Upper lobe of left lung (tissue), 6 donors: ENCODE measurements at regions not wholly inside any gene's neighbourhood (a gene's known extent, or its start where the extent isn't known, plus 50 kb on each side); places are given as distances from the start of the nearest gene placed in this dataset.

Source experiments
- ATAC-seq, 2 donors: fragments of 200-7000 bp; cut with Tn5 transposase; one replicate each; pipeline ENCODE4 v1.9.1; 2022; ENCODE audit warnings: mild to moderate bottlenecking in 2 of 2, moderate library complexity in 2 of 2; ENCODE audit not compliant: low FRiP score in 2 of 2
- DNase-seq, 2 donors: peaks; one replicate each; pipeline ENCODE4 v3.0.0-alpha.2; 2019 to 2020
- H3K27ac ChIP-seq, 4 donors: fragments of 200-600 bp; sonication (generic); one replicate each; pipeline ENCODE4 v1.5.1; 2016 to 2019
- H3K27me3 ChIP-seq, 4 donors: fragments of 200-600 bp; sonication (generic); one replicate each; pipeline ENCODE4 v1.5.1; 2017 to 2019
- H3K36me3 ChIP-seq, 4 donors: fragments of 200-600 bp; sonication (generic); one replicate each; pipeline ENCODE4 v1.5.1; 2016 to 2019
- H3K4me1 ChIP-seq, 4 donors: fragments of 200-600 bp; sonication (generic); one replicate each; pipeline ENCODE4 v1.5.1; 2018 to 2019
- H3K4me3 ChIP-seq, 4 donors: fragments of 200-600 bp; sonication (generic); one replicate each; pipeline ENCODE4 v1.5.1; 2017 to 2019; ENCODE audit warnings: mild to moderate bottlenecking in 2 of 4, moderate library complexity in 1 of 4
- H3K9me3 ChIP-seq, 4 donors: fragments of 200-600 bp; sonication (generic); one replicate each; pipeline ENCODE4 v1.5.1; 2018 to 2019
- EP300 ChIP-seq, 4 donors: sonication (generic); formaldehyde crosslinking; IDR thresholded peaks; one replicate each; pipeline ENCODE4 v1.5.1; 2017; ENCODE audit warnings: antibody characterized with exemption in 4 of 4, control low read depth in 2 of 4
- POLR2A ChIP-seq, 4 donors: fragments of 450-650 bp; IDR thresholded peaks; one replicate each; pipeline ENCODE4 v1.5.1; 2016 to 2017; ENCODE audit warnings: antibody characterized with exemption in 4 of 4, mild to moderate bottlenecking in 2 of 4
- POLR2AphosphoS5 ChIP-seq, 2 donors: sonication (generic); formaldehyde crosslinking; IDR thresholded peaks; one replicate each; pipeline ENCODE4 v1.5.1; 2017; ENCODE audit warnings: antibody characterized with exemption in 2 of 2
- WGBS, 2 donors: methylation state at CpG; one replicate each; pipeline ENCODE4 v1.1.5; 2017 to 2018; 5-methylcytosine and 5-hydroxymethylcytosine counted together
- TF ChIP-seq, protein P1 (sequence below), 6 experiments: fragments of 450-650 bp in 4 of 6; fragments of 200-600 bp in 2 of 6; sonication (generic) in 2 of 6; IDR thresholded peaks; one replicate each; pipeline ENCODE4 v1.5.1; 2016 to 2019; ENCODE audit warnings: antibody characterized with exemption in 6 of 6
- donor health status: DM: no; HTN: no; CAD: no; lungs with moderate emphysema.
- donor health status: DM: no; HTN: yes; CAD: no; lungs with severe emphysema.

DNA sequence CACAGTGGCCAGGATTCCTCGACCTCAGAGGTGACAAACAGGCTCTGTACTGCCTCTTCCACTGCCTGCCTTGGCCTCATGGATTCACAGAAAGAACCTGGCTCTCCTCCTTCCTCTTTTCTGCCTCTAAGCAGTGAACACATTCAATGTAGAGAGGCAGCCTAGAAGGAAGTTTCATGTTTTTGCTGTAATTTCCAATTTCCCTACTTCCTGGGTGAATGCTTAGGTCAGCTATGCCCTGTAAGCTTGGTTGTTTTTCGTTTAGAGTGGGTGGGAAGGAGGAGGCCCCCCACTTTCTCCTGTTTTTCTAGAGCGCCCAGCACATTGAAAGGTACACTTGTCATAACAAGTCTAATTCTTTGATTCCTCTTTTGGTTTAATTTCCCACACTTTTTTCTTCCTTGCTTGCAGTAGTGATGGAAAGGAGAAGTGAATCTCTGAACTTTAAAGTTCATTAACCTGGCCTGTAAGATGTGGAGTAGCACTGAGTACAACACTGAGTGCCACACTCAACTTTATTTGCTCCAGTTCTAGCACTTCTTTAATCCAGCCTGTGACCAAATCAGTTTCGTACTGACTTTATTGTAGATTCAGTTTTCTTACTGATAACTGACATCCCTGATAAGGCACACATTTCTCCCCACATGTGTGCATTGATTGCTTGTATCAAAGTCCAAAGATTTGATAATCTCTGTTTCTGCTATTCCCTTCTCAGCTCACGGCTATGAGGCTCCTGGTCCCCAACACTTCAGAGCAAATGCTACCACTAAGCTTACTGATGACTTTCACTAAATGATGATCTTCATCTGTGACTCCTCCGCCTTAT lies 100.0 kb upstream of the MAN1A1 start:
- 67 to 77% methylated on average over 6 of the region's 6 CpGs for WGBS, 2 donors
- Histone ChIP-seq H3K27ac (peak overlapping the region in 3 of 4 donors; percentile 10 to 42 (median 36)), H3K4me3 (no peak overlapping the region), H3K27me3 (no peaks in the 10 kb centered on the region), H3K9me3 (no peaks in the 10 kb centered on the region), H3K36me3 (no peaks in the 10 kb centered on the region), H3K4me1 (peaks cover 12 to 28% (median 17%) of the 10 kb centered on the region in 4 donors)
- TF ChIP-seq, protein P1, sequence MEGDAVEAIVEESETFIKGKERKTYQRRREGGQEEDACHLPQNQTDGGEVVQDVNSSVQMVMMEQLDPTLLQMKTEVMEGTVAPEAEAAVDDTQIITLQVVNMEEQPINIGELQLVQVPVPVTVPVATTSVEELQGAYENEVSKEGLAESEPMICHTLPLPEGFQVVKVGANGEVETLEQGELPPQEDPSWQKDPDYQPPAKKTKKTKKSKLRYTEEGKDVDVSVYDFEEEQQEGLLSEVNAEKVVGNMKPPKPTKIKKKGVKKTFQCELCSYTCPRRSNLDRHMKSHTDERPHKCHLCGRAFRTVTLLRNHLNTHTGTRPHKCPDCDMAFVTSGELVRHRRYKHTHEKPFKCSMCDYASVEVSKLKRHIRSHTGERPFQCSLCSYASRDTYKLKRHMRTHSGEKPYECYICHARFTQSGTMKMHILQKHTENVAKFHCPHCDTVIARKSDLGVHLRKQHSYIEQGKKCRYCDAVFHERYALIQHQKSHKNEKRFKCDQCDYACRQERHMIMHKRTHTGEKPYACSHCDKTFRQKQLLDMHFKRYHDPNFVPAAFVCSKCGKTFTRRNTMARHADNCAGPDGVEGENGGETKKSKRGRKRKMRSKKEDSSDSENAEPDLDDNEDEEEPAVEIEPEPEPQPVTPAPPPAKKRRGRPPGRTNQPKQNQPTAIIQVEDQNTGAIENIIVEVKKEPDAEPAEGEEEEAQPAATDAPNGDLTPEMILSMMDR (IDR thresholded peaks at IDR 0.05), result no peak
- no peak for TF ChIP-seq POLR2A (IDR thresholded peaks at IDR 0.05)
- TF ChIP-seq POLR2AphosphoS5 (IDR thresholded peaks at IDR 0.05), result no peak
- no peak for TF ChIP-seq EP300 (IDR thresholded peaks at IDR 0.05)
- ATAC-seq, result peak in 1 of 2 donors; percentile 34
- no peak for DNase-seq

DNA sequence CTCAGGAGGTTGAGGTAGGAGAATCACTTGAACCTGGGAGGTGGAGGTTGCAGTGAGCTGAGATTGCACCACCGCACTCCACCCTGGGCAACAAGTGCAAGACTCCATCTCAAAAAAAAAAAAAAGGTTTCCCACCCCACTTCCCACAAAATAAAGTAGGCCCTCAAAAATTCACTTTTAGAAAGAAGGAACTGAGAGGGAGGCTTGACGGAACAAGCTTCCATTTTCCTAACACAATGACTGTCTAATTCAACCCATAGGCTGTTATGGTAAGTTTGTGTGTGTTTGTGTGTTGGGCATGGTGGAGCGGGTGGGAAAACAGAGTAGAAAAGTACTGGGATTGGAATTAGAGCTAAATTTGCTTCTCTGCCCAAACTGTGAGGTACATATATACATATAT lies 98.4 kb upstream of the MAN1A1 start:
- no peak for ATAC-seq
- no peak for TF ChIP-seq POLR2A (IDR thresholded peaks at IDR 0.05)
- no peak for TF ChIP-seq POLR2AphosphoS5 (IDR thresholded peaks at IDR 0.05)
- TF ChIP-seq EP300 (IDR thresholded peaks at IDR 0.05), result no peak
- TF ChIP-seq, protein P1 (IDR thresholded peaks at IDR 0.05), result no peak
- Histone ChIP-seq H3K36me3 (no peaks in the 10 kb centered on the region), H3K27me3 (no peaks in the 10 kb centered on the region), H3K9me3 (no peaks in the 10 kb centered on the region), H3K27ac (no peak overlapping the region), H3K4me1 (peaks cover 12 to 24% (median 17%) of the 10 kb centered on the region in 4 donors), H3K4me3 (no peak overlapping the region)
- WGBS, 2 donors, result 88 to 90% methylated on average over 3 of the region's 3 CpGs
- no peak for DNase-seq

DNA sequence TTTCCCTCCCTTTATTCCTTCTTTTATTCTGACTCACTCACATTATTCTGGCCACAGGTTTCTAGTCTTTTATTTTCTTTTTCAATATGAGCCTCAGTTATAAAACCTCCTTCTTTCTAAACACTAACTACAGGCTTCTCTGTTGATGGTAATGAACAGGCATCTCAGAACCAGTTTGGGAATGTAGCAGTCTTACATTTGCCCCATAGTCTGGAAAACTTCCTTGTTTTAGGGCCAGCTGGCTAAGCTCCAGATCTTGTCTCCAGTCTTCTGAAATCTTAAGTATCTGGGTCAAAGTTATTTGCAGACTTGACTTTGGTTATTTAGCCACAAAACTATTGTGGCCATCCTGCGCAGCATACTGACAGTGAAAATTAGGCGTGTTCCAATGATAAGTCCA lies 97.0 kb upstream of the MAN1A1 start:
- H3K36me3 ChIP-seq, result no peaks in the 10 kb centered on the region
- no peaks in the 10 kb centered on the region for H3K27me3 ChIP-seq
- H3K4me1 ChIP-seq, result peaks cover 12 to 24% (median 17%) of the 10 kb centered on the region in 4 donors
- peak overlapping the region in 3 of 4 donors; percentile 27 to 50 (median 49) for H3K27ac ChIP-seq
- no peaks in the 10 kb centered on the region for H3K9me3 ChIP-seq
- no peak overlapping the region for H3K4me3 ChIP-seq
- 35 to 47% methylated on average over 2 of the region's 2 CpGs for WGBS, 2 donors
- ATAC-seq (peak; percentile 58 to 64), DNase-seq (peak in 1 of 2 donors; percentile 71)
- TF ChIP-seq EP300 (IDR thresholded peaks at IDR 0.05), result no peak

DNA sequence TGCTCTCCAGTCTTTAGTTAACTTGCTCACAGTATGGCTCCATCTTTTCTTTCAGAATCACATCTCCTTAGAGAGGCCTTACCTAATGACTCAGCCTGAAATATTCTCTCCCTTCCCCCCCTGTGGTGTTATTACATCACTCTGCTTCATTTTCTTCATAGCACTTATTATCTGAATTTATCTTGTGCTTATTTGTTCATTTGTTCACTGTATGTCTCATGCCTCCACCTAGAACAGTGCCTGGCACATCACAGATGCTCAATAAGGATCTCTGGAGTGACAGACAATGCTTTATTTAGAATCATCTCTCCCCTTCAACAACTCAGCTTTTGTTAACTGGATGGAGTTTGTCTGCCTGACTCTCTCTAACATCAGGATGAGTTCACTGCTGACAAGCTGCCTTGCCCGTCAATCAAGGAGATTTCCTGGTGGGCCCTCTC lies 96.6 kb upstream of the MAN1A1 start:
- H3K4me3 ChIP-seq, result no peak overlapping the region
- H3K27me3 ChIP-seq, result no peaks in the 10 kb centered on the region
- ATAC-seq, result peak; percentile 31 to 43
- 94 to 100% methylated on average over 1 of the region's 1 CpG for WGBS, 2 donors
- peaks cover 12 to 24% (median 17%) of the 10 kb centered on the region in 4 donors for H3K4me1 ChIP-seq
- H3K36me3 ChIP-seq, result no peaks in the 10 kb centered on the region
- no peaks in the 10 kb centered on the region for H3K9me3 ChIP-seq
- H3K27ac ChIP-seq, result peak overlapping the region in 3 of 4 donors; percentile 27 to 50 (median 49)
- TF ChIP-seq, protein P1 (IDR thresholded peaks at IDR 0.05), result no peak
- TF ChIP-seq EP300 (IDR thresholded peaks at IDR 0.05) (no peak), POLR2AphosphoS5 (IDR thresholded peaks at IDR 0.05) (no peak), POLR2A (IDR thresholded peaks at IDR 0.05) (no peak)
- DNase-seq, result no peak

DNA sequence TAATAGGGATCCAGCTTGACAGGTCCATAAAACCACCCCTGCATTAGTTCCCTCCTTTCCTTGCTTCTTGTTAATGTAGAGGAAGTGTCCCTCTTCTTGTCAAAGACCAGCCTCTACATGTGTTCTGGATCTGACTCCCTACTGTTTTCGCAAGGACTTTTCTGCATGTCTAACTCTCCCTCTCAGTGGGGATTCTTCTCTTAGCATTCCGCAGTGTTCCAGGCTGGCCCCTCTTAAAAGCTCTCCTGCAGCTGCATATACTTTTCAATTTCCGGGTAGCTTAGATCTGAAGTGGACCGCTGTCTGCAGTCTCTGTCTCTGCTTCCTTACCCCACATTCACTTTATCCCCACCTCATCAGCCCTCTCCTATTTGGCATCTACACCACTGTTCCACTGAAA lies 96.1 kb upstream of the MAN1A1 start:
- no peaks in the 10 kb centered on the region for H3K36me3 ChIP-seq
- peak overlapping the region in 2 of 4 donors; percentile 27 to 50 for H3K27ac ChIP-seq
- 81 to 95% methylated on average over 4 of the region's 4 CpGs for WGBS, 2 donors
- no peaks in the 10 kb centered on the region for H3K27me3 ChIP-seq
- DNase-seq (no peak), ATAC-seq (no peak)
- no peaks in the 10 kb centered on the region for H3K9me3 ChIP-seq
- H3K4me3 ChIP-seq, result no peak overlapping the region
- TF ChIP-seq POLR2AphosphoS5 (IDR thresholded peaks at IDR 0.05), result no peak
- TF ChIP-seq, protein P1 (IDR thresholded peaks at IDR 0.05), result no peak
- no peak for TF ChIP-seq EP300 (IDR thresholded peaks at IDR 0.05)
- no peak for TF ChIP-seq POLR2A (IDR thresholded peaks at IDR 0.05)
- H3K4me1 ChIP-seq, result peaks cover 12 to 24% (median 17%) of the 10 kb centered on the region in 4 donors
